Parathyroid adenoma (tissue), 2 donors: ENCODE measurements at regions not wholly inside any gene's neighbourhood (a gene's known extent, or its start where the extent isn't known, plus 50 kb on each side); places are given as distances from the start of the nearest gene placed in this dataset.

Experiments
- H2AFZ ChIP-seq: fragments of 300-600 bp; sonication (generic); one replicate; pipeline ENCODE4 v1.7.0; 2017; ENCODE audit warnings: antibody characterized with exemption, mild to moderate bottlenecking
- H3K27ac ChIP-seq: fragments of 300-600 bp; sonication (generic); one replicate; pipeline ENCODE4 v1.7.0; 2017
- H3K27me3 ChIP-seq: fragments of 300-600 bp; sonication (generic); one replicate; pipeline ENCODE4 v1.7.0; 2017; ENCODE audit warnings: low read length; ENCODE audit not compliant: control insufficient read depth, insufficient read depth
- H3K36me3 ChIP-seq: fragments of 300-600 bp; sonication (generic); one replicate; pipeline ENCODE4 v1.7.0; 2017; ENCODE audit warnings: low read length; ENCODE audit not compliant: control insufficient read depth, insufficient read depth
- H3K4me1 ChIP-seq: fragments of 300-600 bp; sonication (generic); one replicate; pipeline ENCODE4 v1.7.0; 2017; ENCODE audit warnings: control low read depth
- H3K4me2 ChIP-seq: fragments of 300-600 bp; sonication (generic); one replicate; pipeline ENCODE4 v1.7.0; 2017; ENCODE audit warnings: low read length
- H3K4me3 ChIP-seq: fragments of 300-600 bp; sonication (generic); one replicate; pipeline ENCODE4 v1.7.0; 2017; ENCODE audit warnings: low read depth, low read length
- H3K79me2 ChIP-seq: fragments of 300-600 bp; sonication (generic); one replicate; pipeline ENCODE4 v1.7.0; 2017; ENCODE audit warnings: control low read depth
- H3K9ac ChIP-seq: fragments of 300-600 bp; sonication (generic); one replicate; pipeline ENCODE4 v1.7.0; 2017; ENCODE audit warnings: mild to moderate bottlenecking
- H3K9me3 ChIP-seq: fragments of 300-600 bp; sonication (generic); one replicate; pipeline ENCODE4 v1.7.0; 2017; ENCODE audit warnings: low read length; ENCODE audit not compliant: control insufficient read depth
- CTCF ChIP-seq: fragments of 300-600 bp; sonication (generic); IDR thresholded peaks from one replicate; pipeline ENCODE4 v1.7.0; 2017; ENCODE audit warnings: antibody characterized with exemption, mild to moderate bottlenecking
- donor health status: primary hyperparathyroidism.

- Histone ChIP-seq H3K36me3 (no peaks in the 10 kb centered on the region), H3K9me3 (no peaks in the 10 kb centered on the region), H3K79me2 (no peaks in the 10 kb centered on the region), H3K4me2 (no peak overlapping the region), H3K27ac (no peak overlapping the region), H3K4me3 (no peak overlapping the region), H3K9ac (no peak overlapping the region), H2AFZ (no peak overlapping the region), H3K4me1 (no peaks in the 10 kb centered on the region), H3K27me3 (no peaks in the 10 kb centered on the region)
- no peak for TF ChIP-seq CTCF
Observed at GRCh38 chr1:218845589-218845988, 328.1 kb upstream of the LYPLAL1 start.

GRCh38 chr1:218846181-218846580 lies 327.5 kb upstream of the LYPLAL1 start:
- no peak overlapping the region for H3K9ac ChIP-seq
- TF ChIP-seq CTCF, result no peak
- H3K4me1 ChIP-seq, result no peaks in the 10 kb centered on the region
- no peak overlapping the region for H2AFZ ChIP-seq
- no peak overlapping the region for H3K4me3 ChIP-seq
- no peak overlapping the region for H3K27ac ChIP-seq
- H3K79me2 ChIP-seq, result no peaks in the 10 kb centered on the region
- H3K27me3 ChIP-seq, result no peaks in the 10 kb centered on the region
- H3K4me2 ChIP-seq, result no peak overlapping the region
- no peaks in the 10 kb centered on the region for H3K9me3 ChIP-seq
- H3K36me3 ChIP-seq, result no peaks in the 10 kb centered on the region

- TF ChIP-seq CTCF, result no peak
- Histone ChIP-seq H3K9me3 (no peaks in the 10 kb centered on the region), H3K9ac (no peak overlapping the region), H3K27ac (no peak overlapping the region), H3K79me2 (no peaks in the 10 kb centered on the region), H3K4me3 (no peak overlapping the region), H3K36me3 (no peaks in the 10 kb centered on the region), H3K4me2 (no peak overlapping the region), H3K27me3 (no peaks in the 10 kb centered on the region), H3K4me1 (no peaks in the 10 kb centered on the region), H2AFZ (no peak overlapping the region)
Observed at GRCh38 chr1:218847089-218847768, 326.4 kb upstream of the LYPLAL1 start.

GRCh38 chr1:218848009-218848408 lies 325.7 kb upstream of the LYPLAL1 start:
- Histone ChIP-seq H3K9me3 (no peaks in the 10 kb centered on the region), H3K9ac (no peak overlapping the region), H2AFZ (no peak overlapping the region), H3K27ac (no peak overlapping the region), H3K36me3 (no peaks in the 10 kb centered on the region), H3K79me2 (no peaks in the 10 kb centered on the region), H3K4me3 (no peak overlapping the region), H3K4me1 (no peaks in the 10 kb centered on the region), H3K4me2 (no peak overlapping the region), H3K27me3 (no peaks in the 10 kb centered on the region)
- no peak for TF ChIP-seq CTCF

- no peak overlapping the region for H3K4me2 ChIP-seq
- no peaks in the 10 kb centered on the region for H3K27me3 ChIP-seq
- H3K27ac ChIP-seq, result no peak overlapping the region
- no peaks in the 10 kb centered on the region for H3K9me3 ChIP-seq
- no peak overlapping the region for H3K9ac ChIP-seq
- H3K36me3 ChIP-seq, result no peaks in the 10 kb centered on the region
- H2AFZ ChIP-seq, result no peak overlapping the region
- no peaks in the 10 kb centered on the region for H3K4me1 ChIP-seq
- no peak for TF ChIP-seq CTCF
- H3K79me2 ChIP-seq, result no peaks in the 10 kb centered on the region
- no peak overlapping the region for H3K4me3 ChIP-seq
Observed at GRCh38 chr1:218850367-218850766, 323.3 kb upstream of the LYPLAL1 start.
